HEK293 (cell line): ENCODE measurements at regions not wholly inside any gene's neighbourhood (a gene's known extent, or its start where the extent isn't known, plus 50 kb on each side); places are given as distances from the start of the nearest gene placed in this dataset.

ENCODE experiments used
- CTCF ChIA-PET: fragments of 350-600 bp; formaldehyde crosslinking; extraction: SDS; loops from one replicate; lab custom pipeline; 2021; ENCODE audit warnings: antibody characterized with exemption; lab: Yijun Ruan, JAX
- POLR2A ChIA-PET: fragments of 300-600 bp; formaldehyde crosslinking; extraction: SDS; loops from one replicate; lab custom pipeline; 2020; ENCODE audit warnings: antibody characterized with exemption, inconsistent platforms; lab: Yijun Ruan, JAX
- H3K27ac ChIP-seq: fragments of 200-500 bp; sonication (Bioruptor generic); 2 replicates; pipeline ENCODE4 v1.5.1; 2014; ENCODE audit warnings: low read depth, low read length, control low read depth, inconsistent platforms; ENCODE audit errors: extremely low read depth
- H3K36me3 ChIP-seq, 2 experiments: fragments of 200-500 bp in 1 of 2; sonication (Bioruptor generic) in 1 of 2; 1 replicate in 1 of 2; 2 replicates in 1 of 2; pipeline ENCODE4 v1.5.1; 2014 to 2017; ENCODE audit warnings: inconsistent platforms in 2 of 2, low read length in 2 of 2; ENCODE audit not compliant: control insufficient read depth in 2 of 2, insufficient read depth in 1 of 2
- H3K4me1 ChIP-seq: fragments of 200-500 bp; sonication (Bioruptor generic); 2 replicates; pipeline ENCODE4 v1.5.1; 2014; ENCODE audit warnings: mild to moderate bottlenecking, low read length, inconsistent platforms; ENCODE audit not compliant: control insufficient read depth, insufficient read depth
- H3K4me3 ChIP-seq: 2 replicates; pipeline ENCODE4 v1.5.1; 2011; ENCODE audit warnings: low read depth, mild to moderate bottlenecking, control low read depth, low read length, moderate library complexity
- H3K9me3 ChIP-seq: fragments of 200-500 bp; sonication (Bioruptor generic); 2 replicates; pipeline ENCODE4 v1.5.1; 2014; ENCODE audit warnings: low read depth, low read length, inconsistent platforms; ENCODE audit not compliant: control insufficient read depth, insufficient read depth
- BCL11A ChIP-seq: fragments of 450-650 bp; formaldehyde crosslinking; IDR thresholded peaks from 2 replicates; pipeline ENCODE4 v1.5.1; 2016; ENCODE audit warnings: low read depth, missing biosample characterization, missing genetic modification characterization
- HOXC10 ChIP-seq: sonication (generic); formaldehyde crosslinking; IDR thresholded peaks from 2 replicates; pipeline ENCODE4 v1.8.1; 2023; ENCODE audit warnings: mild to moderate bottlenecking, missing genetic modification reagents
- MYNN ChIP-seq: fragments of 450-650 bp; formaldehyde crosslinking; IDR thresholded peaks from 2 replicates; pipeline ENCODE4 v1.5.1; 2016; ENCODE audit warnings: missing biosample characterization, missing genetic modification characterization, borderline replicate concordance
- SP7 ChIP-seq: fragments of 450-650 bp; formaldehyde crosslinking; IDR thresholded peaks from 2 replicates; pipeline ENCODE4 v1.5.1; 2016; ENCODE audit warnings: missing biosample characterization, missing genetic modification characterization
- ZBTB7A ChIP-seq: fragments of 450-650 bp; formaldehyde crosslinking; IDR thresholded peaks from 2 replicates; pipeline ENCODE4 v1.5.1; 2016; ENCODE audit warnings: low read depth, missing biosample characterization, missing genetic modification characterization
- ZIC2 ChIP-seq: fragments of 450-650 bp; formaldehyde crosslinking; IDR thresholded peaks from 2 replicates; pipeline ENCODE4 v1.5.1; 2016; ENCODE audit warnings: missing biosample characterization, missing genetic modification characterization
- ZNF174 ChIP-seq: fragments of 450-650 bp; formaldehyde crosslinking; IDR thresholded peaks from 2 replicates; pipeline ENCODE4 v1.5.0; 2017; ENCODE audit warnings: missing biosample characterization, mild to moderate bottlenecking, missing genetic modification characterization
- ZNF19 ChIP-seq: fragments of 450-650 bp; formaldehyde crosslinking; IDR thresholded peaks from 2 replicates; pipeline ENCODE4; 2016; ENCODE audit warnings: missing biosample characterization, missing genetic modification characterization, low read depth
- ZNF202 ChIP-seq: fragments of 450-650 bp; formaldehyde crosslinking; IDR thresholded peaks from 2 replicates; pipeline ENCODE4 v1.5.1; 2016; ENCODE audit warnings: missing biosample characterization, missing genetic modification characterization, borderline replicate concordance
- ZNF221 ChIP-seq: fragments of 450-650 bp; formaldehyde crosslinking; IDR thresholded peaks from 2 replicates; pipeline ENCODE4 v1.5.1; 2017; ENCODE audit warnings: missing biosample characterization, missing genetic modification characterization, borderline replicate concordance
- ZNF366 ChIP-seq: fragments of 450-650 bp; formaldehyde crosslinking; conservative IDR thresholded peaks from 2 replicates; pipeline ENCODE4 v1.5.1; 2016; ENCODE audit warnings: missing biosample characterization, missing genetic modification characterization
- ZNF514 ChIP-seq: fragments of 450-650 bp; formaldehyde crosslinking; IDR thresholded peaks from 2 replicates; pipeline ENCODE4 v1.5.1; 2016; ENCODE audit warnings: missing biosample characterization, missing genetic modification characterization
- ZNF544 ChIP-seq: fragments of 450-650 bp; formaldehyde crosslinking; IDR thresholded peaks from 2 replicates; pipeline ENCODE4 v1.5.0; 2017; ENCODE audit warnings: missing biosample characterization, missing genetic modification characterization
- ZNF639 ChIP-seq: fragments of 450-650 bp; formaldehyde crosslinking; IDR thresholded peaks from 2 replicates; pipeline ENCODE4 v1.5.1; 2016; ENCODE audit warnings: missing biosample characterization, missing genetic modification characterization
- ZNF776 ChIP-seq: fragments of 450-650 bp; formaldehyde crosslinking; IDR thresholded peaks from 2 replicates; pipeline ENCODE4 v1.5.0; 2017; ENCODE audit warnings: missing biosample characterization, missing genetic modification characterization, borderline replicate concordance
- ZNF785 ChIP-seq: fragments of 450-650 bp; formaldehyde crosslinking; IDR thresholded peaks from 2 replicates; pipeline ENCODE4 v1.5.1; 2016; ENCODE audit warnings: missing biosample characterization, missing genetic modification characterization
- ZNF843 ChIP-seq: fragments of 450-650 bp; formaldehyde crosslinking; IDR thresholded peaks from 2 replicates; pipeline ENCODE4 v1.5.1; 2016; ENCODE audit warnings: missing biosample characterization, missing genetic modification characterization
- TF ChIP-seq, protein P1 (sequence below): fragments of 450-650 bp; formaldehyde crosslinking; IDR thresholded peaks from 2 replicates; pipeline ENCODE4 v1.5.1; 2017; ENCODE audit warnings: missing biosample characterization, missing genetic modification characterization
- TF ChIP-seq, protein P2 (sequence below): fragments of 450-650 bp; formaldehyde crosslinking; IDR thresholded peaks from 2 replicates; pipeline ENCODE4; 2016; ENCODE audit warnings: missing biosample characterization, missing genetic modification characterization
- TF ChIP-seq, protein P3 (sequence below): fragments of 450-650 bp; formaldehyde crosslinking; IDR thresholded peaks from 2 replicates; pipeline ENCODE4 v1.5.1; 2016; ENCODE audit warnings: missing biosample characterization, missing genetic modification characterization

DNA sequence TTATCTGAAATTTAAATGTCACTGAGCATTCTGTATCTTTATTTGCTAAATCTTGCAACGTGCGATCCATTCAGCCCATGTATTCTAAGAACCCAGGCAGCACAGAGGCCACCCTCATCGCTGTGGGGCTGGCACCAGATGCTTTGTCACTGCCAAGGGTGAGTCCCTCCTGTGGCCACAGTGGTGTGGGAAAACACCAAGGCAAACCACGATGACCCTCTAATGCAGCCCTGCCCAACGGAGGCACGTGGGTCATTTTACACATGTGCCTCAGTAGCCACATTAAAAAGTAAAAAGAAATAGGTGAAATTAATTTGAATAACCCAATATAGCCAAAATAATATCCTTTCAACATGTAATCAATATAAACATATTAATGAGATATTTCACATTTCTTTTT is 221.7 kb downstream of the UNC5CL start:
- Histone ChIP-seq H3K9me3 (no peaks in the 10 kb centered on the region), H3K4me3 (no peak overlapping the region), H3K27ac (no peak overlapping the region), H3K36me3 (no peaks in the 10 kb centered on the region), H3K4me1 (no peaks in the 10 kb centered on the region)
- POLR2A ChIA-PET, result no interaction called here
- CTCF ChIA-PET, result no interaction called here
- TF ChIP-seq ZNF174 (tag by site-specific recombination), result no peak
- no peak for TF ChIP-seq ZNF776 (tag by site-specific recombination)
- TF ChIP-seq BCL11A (tag by site-specific recombination), result no peak
- no peak for TF ChIP-seq ZNF19 (tag by site-specific recombination)
- no peak for TF ChIP-seq ZBTB7A
- no peak for TF ChIP-seq ZNF366 (tag by site-specific recombination)
- no peak for TF ChIP-seq ZNF639 (tag by site-specific recombination)

DNA sequence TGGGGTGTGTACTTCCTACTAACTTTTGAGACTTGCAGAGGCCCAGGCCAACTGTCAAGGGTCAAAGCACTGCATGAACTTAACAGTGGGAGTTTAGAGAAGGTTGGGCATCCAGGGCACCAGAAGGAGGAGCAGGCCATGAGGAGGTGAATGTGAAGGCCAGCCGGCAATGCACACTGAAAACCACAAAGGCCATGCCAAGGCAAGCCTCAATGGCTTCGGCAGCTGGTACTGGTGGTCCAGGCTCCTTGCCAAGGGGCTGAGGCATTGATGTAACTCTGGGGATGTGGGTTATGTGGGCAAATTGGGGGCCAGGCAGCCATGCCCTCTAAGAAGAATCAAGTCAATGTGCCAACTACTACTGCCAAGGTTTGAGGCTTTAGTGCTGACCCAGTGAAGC is 222.4 kb downstream of the UNC5CL start:
- H3K27ac ChIP-seq, result no peak overlapping the region
- no peak for TF ChIP-seq ZIC2
- TF ChIP-seq ZNF514 (tag by site-specific recombination), result no peak
- TF ChIP-seq, protein P1, sequence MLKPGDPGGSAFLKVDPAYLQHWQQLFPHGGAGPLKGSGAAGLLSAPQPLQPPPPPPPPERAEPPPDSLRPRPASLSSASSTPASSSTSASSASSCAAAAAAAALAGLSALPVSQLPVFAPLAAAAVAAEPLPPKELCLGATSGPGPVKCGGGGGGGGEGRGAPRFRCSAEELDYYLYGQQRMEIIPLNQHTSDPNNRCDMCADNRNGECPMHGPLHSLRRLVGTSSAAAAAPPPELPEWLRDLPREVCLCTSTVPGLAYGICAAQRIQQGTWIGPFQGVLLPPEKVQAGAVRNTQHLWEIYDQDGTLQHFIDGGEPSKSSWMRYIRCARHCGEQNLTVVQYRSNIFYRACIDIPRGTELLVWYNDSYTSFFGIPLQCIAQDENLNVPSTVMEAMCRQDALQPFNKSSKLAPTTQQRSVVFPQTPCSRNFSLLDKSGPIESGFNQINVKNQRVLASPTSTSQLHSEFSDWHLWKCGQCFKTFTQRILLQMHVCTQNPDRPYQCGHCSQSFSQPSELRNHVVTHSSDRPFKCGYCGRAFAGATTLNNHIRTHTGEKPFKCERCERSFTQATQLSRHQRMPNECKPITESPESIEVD, result no peak
- TF ChIP-seq ZNF202 (tag by site-specific recombination), result no peak
- no peak for TF ChIP-seq ZNF843
- TF ChIP-seq, protein P2, sequence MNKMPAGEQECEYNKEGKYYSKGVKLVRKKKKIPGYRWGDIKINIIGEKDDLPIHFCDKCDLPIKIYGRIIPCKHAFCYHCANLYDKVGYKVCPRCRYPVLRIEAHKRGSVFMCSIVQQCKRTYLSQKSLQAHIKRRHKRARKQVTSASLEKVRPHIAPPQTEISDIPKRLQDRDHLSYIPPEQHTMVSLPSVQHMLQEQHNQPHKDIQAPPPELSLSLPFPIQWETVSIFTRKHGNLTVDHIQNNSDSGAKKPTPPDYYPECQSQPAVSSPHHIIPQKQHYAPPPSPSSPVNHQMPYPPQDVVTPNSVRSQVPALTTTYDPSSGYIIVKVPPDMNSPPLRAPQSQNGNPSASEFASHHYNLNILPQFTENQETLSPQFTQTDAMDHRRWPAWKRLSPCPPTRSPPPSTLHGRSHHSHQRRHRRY, result no peak
- TF ChIP-seq SP7 (tag by site-specific recombination), result no peak
- no peak for TF ChIP-seq ZNF221
- TF ChIP-seq MYNN (tag by site-specific recombination), result no peak
- TF ChIP-seq HOXC10, result no peak
- no peak for TF ChIP-seq ZNF544 (tag by site-specific recombination)
- TF ChIP-seq, protein P3, sequence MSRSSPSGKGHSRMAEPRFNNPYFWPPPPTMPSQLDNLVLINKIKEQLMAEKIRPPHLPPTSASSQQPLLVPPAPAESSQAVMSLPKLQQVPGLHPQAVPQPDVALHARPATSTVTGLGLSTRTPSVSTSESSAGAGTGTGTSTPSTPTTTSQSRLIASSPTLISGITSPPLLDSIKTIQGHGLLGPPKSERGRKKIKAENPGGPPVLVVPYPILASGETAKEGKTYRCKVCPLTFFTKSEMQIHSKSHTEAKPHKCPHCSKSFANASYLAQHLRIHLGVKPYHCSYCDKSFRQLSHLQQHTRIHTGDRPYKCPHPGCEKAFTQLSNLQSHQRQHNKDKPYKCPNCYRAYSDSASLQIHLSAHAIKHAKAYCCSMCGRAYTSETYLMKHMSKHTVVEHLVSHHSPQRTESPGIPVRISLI (tag by site-specific recombination), result no peak
- no peak for TF ChIP-seq ZNF785
- TF ChIP-seq, all 188 proteins: peak for 0
- Histone ChIP-seq H3K4me1 (no peaks in the 10 kb centered on the region), H3K4me3 (no peak overlapping the region), H3K36me3 (no peaks in the 10 kb centered on the region), H3K9me3 (no peaks in the 10 kb centered on the region)
- ChIA-PET CTCF (no interaction called here), POLR2A (no interaction called here)
